HG02623 (cell line): ENCODE measurements at regions not wholly inside any gene's neighbourhood (a gene's known extent, or its start where the extent isn't known, plus 50 kb on each side); places are given as distances from the start of the nearest gene placed in this dataset.

ENCODE experiments used
- ATAC-seq: cut with Tn5 transposase; IDR thresholded peaks from one replicate; pipeline ENCODE4 v1.9.1; 2021; ENCODE audit warnings: moderate library complexity; ENCODE audit not compliant: unreplicated experiment

DNA sequence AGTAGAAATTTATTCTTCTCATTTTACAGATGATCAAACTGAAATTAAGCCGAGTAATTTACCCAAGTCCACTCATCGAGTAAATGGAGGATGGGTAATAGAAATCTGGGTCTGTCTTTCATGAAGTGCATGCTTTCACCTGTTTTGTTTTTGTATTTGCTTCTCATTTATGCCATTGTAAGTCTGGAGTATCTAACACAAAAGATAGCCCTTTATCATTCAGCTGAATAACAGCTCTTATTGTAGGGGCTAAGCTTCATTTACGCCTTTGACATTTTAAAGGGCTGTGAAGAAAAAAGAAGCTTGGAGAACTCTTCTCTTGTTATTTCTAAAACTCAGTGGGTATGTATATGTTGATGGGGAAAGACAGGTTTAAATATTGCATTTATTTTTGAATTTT lies 1196.2 kb upstream of the TENM4 start:
- no peak for ATAC-seq

DNA sequence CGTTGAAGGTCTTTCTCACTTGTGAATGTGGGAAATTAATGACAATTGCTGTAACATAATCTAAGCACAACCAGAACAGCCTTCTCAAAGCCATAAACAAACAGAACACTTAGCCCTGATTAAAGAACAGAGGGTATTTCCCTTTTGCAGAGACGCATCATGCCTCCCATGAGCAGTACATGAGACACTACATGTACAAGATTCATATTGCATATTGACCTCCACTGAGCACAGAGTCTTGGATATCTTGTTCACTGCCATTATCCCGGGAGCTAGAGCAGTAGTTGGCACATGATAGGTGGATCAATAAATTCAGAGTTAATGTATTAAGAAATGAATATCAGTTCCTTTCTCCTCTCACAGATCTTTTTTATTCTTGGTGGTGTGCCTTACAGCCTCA lies 1194.3 kb upstream of the TENM4 start:
- ATAC-seq: no peak

DNA sequence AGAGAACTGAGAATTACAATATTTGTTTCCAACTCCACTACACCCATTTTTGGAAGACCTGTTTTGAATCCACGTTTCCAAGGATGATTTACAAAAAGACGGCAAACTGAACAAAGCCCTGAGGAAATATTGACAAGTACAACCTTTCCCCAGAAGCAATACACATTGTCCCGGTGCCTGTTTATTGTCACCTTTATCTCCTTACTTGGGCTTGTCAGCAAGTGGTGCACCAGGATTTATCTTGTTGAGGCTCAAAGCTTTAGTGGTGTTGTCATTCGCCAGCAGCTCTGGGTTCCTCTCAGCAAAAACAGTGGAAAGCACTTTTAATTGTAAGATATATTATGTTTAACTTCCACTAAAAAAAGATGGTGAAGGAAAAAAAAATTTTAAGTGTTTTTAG lies 1191.9 kb upstream of the TENM4 start:
- ATAC-seq: no peak

DNA sequence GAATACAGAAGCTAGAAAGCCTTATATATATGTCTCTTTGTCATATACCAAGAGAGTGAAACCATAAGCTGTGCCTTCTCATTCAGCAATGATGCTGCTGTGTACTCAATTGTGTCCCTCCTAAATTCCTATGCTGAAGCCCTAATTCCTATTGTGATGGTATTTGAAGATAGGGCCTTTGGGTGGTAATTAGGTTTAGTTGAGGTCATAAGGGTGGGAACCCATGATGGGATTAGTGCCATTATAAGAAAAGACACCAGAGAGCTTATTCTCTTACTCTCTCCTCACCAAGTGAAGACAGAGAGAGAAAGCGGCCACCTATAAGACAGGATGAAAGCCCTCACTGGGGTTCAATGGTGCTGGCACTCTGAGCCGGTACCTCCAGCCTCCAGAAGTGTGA lies 1191.3 kb upstream of the TENM4 start:
- ATAC-seq: no peak

DNA sequence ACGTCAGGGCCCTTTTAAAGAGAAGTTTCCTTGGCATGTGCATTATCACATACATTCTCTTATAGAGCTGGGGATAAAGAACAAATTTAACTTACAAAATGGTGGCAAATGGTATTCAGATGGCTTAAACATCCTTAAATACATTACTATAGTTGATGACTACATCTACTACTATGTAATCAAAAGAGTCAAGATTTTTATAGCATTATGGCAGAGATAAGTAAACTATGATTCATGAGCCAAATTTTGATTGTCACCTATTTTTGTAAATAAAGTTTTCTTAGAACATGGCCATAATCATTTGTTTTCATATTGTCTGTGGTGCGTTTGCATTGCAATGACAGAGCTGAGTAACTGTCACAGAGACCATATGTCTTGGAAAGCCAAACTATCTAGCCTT lies 1188.6 kb upstream of the TENM4 start:
- ATAC-seq: no peak

DNA sequence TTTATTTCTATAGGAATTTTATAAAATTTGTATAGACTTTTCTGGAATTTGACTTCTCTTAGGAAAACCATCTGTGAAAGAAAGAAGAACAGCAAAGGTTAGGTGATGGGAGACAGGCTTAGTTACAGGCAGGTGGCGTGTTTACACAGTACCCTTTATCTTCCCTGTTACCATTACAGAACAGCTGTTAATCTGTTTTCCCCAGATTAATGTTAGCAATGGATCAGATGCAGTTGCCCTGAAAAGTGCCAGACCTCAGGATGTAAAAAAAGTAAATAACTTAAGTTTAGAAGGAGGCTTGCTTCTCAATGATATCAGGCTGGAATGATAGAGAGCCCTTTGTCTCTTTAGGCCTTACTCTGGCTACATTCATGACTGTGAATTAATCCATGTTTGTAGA lies 1186.5 kb upstream of the TENM4 start:
- ATAC-seq: no peak

DNA sequence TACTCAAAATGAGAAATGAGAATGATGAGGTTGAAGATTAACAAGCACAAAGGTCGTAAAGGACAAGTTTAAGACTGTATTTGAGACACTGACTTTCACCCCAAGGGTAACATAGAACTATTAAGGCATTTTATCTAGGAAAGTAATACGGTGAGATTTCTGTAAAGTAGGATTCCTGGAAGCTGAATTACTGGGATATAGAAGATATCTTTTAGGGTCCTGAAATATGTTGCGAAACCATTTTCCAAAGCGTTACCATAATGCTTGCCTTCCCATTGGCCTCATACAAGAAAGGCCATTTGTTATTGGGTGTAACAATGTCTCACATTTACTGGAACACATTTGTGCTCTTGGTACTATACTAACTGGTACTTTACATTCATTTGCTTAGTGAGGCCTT lies 1185.9 kb upstream of the TENM4 start:
- no peak for ATAC-seq

DNA sequence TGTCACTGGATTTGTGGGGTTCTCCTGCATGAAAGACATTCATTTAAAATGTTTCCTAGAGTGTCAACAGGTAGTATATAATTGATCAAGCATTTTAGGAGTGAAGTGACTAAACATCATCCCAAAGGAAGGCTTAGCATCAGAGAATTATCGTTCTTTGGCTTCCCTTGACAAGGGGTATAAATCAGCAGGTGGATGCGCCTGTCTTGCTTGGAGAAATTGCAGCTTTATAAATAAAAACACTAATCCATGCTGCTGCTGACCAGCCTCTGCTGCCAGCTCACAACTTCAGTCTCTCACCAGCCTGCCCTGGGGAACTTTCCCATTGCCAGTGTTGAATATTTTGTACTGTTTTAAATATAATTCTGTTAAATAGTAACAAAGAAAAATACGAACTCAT lies 1184.7 kb upstream of the TENM4 start:
- no peak for ATAC-seq

DNA sequence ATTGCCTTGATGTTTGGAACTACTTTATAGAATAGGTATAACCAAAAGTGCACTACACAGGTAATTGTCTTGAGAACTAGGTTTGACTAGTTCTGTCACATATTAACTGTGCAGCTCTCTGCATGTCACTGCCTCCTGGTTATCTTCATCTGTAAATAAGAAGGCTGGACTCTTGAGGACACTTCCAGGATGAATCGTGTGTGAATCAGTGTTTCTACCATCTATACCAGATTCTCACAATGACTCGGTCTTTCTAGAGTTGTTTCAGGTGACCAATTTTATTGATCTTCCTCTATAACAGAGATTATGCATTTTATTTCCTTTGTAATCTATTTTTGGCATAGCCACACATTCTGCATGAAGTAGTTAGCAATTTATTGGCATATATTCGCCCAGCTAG lies 1181.0 kb upstream of the TENM4 start:
- no peak for ATAC-seq

DNA sequence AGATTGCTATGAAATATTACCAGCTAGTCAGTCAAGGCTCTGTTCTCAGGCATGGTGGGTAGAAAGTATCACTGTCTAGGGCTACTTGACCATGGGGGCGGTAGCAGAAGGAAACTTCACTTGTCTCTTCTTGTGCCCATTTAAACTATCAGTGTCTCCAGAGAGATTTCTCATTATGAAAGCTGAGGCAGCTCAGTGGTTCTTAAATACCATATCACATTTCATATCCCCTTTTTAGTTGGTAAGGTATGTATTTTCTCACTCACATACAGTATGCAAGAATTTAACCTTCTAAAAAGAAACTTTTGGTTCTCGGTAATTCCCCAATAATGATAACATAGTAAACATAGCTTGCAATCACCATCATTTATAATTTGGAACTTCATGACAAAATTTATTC lies 1180.0 kb upstream of the TENM4 start:
- no peak for ATAC-seq

DNA sequence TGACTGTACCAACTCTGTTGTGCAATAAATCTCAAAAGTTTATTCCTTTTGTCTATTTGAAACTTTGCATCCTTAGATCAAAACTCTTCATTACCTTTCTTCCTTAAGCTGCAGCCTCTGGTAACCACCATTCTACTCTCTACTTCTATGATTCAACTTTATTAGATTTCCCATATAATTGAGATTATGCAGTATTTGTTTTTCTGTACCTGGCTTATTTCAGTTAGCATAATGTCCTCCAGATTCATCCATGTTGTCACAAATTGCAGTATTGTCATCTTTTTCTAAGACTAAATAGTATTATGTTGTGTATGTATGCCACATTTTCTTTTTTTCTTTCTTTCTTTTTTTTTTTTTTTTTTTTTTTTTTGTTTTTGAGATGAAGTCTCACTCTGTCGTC lies 1176.3 kb upstream of the TENM4 start:
- ATAC-seq: no peak

DNA sequence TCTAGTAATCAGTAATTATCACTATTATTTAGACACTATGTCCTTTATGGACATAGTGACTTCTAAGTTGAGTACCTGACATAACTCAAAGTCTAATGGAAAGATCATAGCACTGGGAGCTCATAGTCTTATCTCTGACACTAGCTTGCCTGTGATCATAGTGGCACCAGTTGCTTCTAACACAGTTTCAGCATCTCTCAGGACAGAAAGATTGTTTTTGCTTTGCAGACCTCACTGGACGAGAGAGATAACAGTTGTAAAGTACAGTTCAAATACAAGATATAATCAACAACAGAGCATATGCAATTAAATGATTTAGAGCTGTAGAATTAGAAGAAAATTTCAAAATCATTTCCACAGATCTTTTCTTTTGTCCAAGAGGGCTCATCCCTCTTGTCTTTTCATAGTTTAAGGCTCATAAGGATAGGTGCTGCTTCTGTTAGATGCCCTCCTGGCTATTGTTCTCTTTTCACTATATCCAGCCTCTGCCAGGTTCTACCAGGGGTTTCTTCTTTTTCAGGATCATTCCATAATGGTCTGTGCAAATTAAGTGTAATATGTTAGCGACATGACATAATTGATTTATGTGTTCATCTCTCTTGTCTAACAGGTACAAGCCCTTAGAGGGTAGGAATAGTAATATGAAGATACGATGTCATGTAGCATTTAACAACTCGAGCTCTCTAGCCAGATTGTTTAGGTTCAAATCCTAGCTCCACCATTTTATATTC lies 1175.4 kb upstream of the TENM4 start:
- no peak for ATAC-seq

DNA sequence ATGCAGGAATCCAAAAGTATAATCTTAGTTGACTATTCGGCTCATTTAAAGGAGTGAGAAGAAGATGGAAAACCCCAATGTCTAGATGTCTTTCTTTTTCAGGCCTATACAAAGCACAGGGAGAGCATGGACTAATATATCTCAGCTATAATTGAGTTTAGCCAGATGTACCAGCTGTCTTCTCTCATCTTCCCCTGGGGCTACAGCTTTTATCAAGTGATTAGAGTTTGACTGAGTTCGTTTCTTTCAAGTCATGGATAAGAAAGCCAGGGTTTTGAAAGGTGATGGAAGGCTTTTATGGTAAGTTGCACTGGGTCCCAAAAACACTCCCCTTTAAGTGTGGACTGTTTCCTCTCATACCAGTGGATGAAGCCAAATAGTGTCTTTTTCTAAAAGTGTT lies 1172.8 kb upstream of the TENM4 start:
- ATAC-seq: no peak

DNA sequence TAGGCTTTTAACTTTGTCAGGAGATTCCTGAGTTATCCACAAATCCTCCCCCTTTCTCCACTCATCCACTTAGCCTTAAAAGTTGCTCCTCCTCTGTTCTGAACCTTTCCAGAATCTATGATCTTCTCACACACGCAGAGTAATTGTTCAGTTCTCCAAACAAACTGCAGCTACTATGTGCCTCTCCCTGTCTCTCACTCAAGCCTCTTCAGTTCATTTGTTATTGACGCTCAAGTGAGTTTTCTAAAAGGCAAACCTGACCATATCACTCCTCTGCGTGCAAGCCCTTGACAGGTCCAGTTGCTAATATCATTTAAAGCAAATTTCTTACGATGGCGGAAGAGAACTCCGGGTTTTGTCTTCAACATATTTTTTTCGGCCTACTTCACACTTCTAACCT lies 1169.7 kb upstream of the TENM4 start:
- no peak for ATAC-seq

DNA sequence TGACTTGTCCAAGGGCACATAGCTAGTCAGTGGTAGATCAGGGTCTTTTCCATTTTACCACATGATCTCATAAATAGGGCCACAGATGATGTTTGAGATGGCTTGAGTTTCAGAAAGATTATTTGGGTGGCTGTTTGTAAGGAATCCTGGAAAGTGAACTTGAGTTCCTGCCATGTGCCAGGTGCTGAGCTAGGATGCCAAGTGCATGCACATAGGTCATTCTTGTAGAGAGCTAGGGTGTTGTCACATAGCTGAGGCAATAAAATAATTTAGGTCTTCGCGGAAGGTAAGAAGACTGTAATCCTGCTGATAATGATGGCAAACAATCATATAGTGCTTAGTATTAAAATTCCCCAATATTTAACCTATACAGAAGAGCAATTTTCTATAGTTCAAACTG lies 1162.6 kb upstream of the TENM4 start:
- no peak for ATAC-seq

DNA sequence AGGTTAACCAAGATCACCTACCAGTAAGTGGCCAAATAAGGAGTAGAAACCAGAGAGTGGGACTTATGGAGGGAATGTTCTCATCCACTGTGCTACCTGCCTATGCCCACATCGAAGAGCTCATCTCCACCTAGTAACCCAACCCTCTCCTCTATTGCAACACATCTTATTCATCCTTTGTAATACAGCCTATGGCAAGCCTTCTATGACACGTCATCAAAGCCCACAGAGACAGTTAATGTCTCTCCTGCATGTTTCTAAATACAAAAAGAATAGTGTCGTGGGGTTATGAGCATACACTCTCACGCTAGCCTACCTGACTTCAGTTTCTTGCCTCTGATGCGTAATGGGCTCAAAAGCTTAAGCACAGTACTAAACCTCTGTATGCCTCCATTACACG lies 1158.1 kb upstream of the TENM4 start:
- no peak for ATAC-seq

DNA sequence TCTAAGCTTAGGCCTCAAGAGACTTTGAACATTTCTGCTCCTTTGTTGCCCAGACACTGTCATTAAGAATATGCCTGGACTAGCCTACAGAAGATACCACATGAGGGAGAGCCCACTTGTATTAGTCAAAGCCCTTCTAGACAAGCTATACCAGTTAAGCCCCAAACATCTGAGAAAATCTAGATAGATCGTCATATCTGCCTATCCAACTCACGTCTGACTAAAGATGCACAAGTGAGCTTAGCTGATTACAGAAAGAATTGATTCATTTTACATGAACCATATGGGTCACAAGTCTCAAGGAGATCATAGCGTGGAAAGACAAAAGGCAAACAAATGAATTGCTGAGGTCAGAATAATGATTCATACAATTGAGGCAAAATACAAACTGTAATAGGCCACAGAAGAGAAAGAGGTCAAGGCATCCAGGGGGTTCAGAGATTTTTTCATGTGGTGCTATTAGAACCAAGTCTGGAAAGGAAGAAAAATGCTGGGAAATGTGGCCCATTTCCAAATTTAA lies 1155.5 kb upstream of the TENM4 start:
- ATAC-seq: no peak

DNA sequence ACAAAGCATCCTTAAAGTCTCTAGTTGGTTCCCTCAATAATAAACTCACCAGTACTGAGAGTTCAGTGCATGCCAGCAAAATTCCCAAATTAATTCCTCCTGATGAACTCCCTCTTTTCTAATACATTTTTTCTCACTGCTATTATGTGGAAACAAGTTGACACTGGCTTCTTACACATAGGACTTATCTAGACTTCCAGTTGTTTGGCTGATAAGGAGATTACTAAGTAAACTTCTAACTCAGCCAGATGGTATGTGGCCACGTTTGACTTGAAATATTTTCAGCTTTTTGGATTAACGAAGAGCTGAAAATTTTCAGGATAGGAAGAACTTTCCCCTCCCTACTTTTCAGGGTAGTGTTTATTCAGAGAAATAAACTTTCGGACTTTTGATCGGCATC lies 1154.2 kb upstream of the TENM4 start:
- no peak for ATAC-seq

DNA sequence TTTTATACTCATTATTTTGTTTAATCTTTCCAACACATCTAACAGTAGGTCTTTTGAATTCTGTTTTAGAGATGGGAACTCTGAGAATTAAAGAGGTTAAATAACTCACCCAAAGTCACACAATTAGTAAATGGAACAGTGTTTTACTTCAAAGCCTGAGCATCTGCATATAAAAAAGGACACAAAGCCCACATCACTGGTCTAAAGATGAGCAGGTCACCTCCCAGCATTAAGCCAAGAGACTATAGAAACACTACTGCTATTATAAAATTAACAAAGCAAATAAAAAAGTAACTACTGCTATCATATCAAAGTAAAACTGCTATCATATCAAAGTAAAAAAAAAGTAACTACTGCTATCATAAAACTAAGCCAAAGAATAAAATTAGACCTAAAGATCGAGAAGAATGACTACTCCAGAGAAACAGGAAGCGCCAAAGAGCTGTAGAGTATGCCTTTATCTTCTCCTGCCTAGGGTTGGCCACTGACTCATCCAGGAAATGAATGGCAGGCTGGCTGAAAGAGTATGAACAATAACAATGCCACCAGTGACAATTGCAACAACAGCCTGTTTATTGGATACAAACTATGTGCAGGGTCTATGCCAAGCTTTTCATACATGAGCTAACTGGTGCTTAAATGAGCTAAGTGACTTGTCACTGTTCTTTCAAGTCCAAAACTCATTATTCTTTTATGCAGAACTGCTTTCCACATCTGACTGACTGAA lies 1153.0 kb upstream of the TENM4 start:
- no peak for ATAC-seq

DNA sequence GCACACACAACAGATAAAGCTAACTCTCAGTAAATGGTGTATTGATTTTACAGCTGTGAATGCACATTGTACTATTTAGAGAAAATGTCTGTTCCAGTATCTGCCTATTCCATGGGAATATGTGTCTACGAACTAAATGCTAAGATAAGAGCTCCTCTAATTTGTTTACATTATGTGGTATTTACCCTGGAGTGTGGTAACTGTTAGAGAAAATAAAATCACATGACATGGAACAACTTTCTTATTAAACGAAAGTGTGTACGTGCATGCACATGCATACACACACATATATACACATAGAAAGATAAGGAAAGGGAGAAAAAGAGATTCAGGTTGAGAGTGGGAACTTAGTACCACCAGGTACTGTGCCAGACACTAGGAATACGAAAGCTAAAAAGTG lies 1151.7 kb upstream of the TENM4 start:
- ATAC-seq: no peak

DNA sequence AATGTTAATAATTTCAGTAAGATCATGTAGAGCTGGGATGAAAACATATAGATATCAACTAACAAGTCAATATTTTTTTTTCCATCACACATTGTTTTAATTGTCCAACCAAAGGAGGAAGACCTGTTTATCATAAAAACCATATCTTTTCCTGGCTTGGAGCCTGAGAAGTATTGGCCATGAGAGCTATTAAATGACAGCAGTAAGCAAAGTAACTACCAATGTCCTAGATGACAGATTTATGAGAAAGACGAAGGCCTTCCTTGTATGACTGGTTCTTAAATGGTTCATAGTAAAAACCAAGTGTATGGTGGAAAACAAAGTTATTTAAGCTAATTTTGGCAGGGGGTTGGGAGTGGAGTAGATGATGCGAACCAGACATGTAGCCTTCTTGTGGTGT lies 1147.1 kb upstream of the TENM4 start:
- no peak for ATAC-seq

DNA sequence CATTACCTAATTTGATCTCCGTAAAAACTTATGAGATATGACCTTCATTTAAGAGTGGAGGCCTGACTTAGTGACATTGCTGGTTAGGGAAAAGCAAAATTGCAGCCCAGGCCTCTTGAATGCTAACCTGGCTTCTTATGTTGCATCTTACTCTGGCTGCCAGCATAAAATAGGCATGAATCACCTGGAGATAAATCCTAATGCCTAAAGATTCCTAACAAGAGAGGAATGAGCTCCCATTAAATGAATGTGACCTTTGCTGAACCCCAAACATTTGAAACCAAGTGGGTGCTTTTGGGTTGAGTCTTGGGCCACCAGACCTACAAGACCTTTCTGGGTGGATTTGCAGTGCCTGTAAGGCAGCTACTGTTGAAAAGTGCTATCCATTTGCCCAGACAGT lies 1145.6 kb upstream of the TENM4 start:
- ATAC-seq: no peak

DNA sequence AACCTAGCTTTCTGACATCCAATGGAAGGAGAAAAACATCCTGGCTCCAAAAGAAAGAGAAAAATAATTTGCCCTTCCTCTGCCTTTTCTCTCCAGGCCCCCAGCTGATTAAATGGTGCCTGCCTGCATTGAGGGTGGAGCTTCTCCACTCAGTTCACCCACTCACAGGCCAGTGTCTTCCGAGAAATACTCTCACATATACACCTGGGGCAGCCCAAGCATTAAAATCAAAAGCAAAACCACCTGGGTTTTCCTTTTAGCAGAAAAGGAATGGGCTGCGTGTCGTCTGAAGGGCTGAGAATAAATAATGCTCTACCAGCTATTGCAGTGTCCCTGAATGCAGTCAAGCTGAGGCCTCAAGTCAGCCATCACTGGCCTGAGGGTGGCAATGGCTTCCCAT lies 1143.8 kb upstream of the TENM4 start:
- no peak for ATAC-seq
